Stimulated activated CD8-positive, alpha-beta memory T cell treated with anti-CD3 and anti-CD28 coated beads, Interleukin-7, amount 100 ng/mL, for 24 hours (primary cell): ENCODE measurements at regions not wholly inside any gene's neighbourhood (a gene's known extent, or its start where the extent isn't known, plus 50 kb on each side); places are given as distances from the start of the nearest gene placed in this dataset.

Experiments
- DNase-seq: peaks from one replicate; pipeline ENCODE4 v3.0.0-alpha.2; 2020; ENCODE audit warnings: low read depth

DNA sequence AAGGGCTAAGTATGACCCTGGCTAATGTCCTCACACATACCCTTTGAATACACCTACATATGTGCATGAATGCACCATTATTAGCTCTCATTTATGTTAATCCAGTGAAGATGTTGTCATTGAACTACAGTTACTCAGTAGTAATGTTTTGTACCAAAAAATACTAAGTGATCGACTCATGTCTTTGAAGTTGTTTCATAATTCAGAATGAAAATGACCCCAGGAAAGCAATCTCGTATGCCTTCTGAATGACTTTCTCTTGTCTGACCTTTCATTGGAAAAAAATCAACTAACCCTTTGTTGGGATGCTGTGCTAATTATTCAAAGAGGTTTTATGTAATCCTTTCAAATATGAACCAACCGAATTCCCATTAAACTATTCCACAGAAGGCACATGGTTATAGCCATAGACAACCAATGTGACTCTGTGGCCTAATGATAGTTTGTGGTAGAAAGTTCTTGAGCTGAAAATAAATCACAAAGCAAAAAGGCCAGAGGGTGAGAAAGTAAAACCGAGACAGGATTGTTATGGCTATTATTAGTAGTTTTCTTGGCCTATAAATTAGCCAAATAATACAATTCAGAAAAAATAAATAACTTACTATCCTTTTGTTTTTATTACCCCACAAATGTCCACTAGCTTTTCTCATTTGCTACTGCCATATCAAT lies 86.8 kb upstream of the STARD13 start:
- no peak for DNase-seq

DNA sequence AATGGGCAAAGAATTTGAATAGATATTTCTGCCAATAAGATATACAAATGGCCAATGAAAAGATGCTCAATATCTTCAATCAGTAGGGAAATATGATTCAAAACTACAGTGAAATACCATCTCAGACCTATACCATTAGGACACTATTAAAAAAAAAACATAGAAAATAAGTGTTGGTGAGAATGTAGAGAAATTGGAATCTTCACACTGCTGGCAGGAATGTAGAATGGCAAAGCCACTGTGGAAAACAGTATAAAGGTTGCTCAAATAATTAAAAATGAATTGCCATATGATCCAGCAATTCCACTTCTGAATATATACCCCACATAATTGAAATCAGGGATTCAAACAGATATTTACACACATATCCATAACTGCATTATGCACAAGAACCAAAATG lies 88.1 kb upstream of the STARD13 start:
- no peak for DNase-seq

DNA sequence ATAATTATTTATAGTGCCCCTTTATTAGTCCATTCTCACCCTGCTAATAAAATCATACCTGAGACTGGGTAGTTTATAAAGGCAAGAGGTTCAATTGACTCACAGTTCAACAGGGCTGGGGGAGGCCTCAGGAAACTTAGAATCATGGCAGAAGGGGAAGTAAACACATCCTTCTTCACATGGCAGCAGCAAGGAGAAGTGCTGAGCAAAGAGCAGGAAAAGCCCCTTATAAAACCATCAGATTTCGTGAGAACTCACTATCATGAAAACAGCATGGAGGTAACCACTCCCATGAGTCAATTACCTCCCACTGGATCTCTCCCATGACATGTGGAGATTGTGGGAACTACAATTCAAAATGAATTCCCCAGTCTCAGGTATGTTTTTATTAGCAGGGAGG lies 89.9 kb upstream of the STARD13 start:
- no peak for DNase-seq

DNA sequence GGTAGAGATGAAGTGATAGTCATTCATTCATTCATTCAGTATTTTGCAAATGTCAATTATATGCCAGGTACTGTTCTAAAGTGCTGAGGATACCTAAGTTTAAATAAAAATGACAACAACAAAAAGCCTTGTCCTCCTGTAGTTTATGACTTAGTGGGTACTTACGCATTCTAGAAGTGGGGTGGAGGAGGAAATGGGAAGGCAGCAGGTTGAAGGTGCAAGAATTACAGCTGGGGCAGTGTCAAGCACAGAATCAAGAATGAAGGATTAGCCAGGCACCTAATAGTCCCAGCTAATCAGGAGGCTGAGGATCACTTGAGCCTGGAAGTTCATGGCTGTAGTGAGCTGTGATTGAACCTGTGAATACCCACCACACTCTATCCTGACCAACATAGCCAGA lies 90.7 kb upstream of the STARD13 start:
- no peak for DNase-seq

DNA sequence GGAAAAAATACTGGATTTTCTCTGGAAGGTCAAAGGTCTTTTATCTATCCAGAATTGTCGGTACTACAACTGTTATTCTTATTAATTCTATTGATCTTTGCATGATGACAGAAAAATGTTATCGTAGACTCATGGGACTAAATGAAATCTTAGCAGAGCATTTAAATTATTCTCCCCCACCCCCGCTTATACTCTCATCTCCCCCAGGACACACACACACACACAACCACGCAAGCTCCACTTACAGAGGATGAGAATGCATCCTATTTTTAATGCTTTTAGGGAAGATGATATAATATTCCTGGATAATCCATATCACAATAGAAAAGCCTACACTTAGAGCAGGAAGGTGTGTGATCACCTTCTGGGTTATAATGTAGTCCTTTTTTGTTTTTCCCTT lies 91.9 kb upstream of the STARD13 start:
- no peak for DNase-seq

DNA sequence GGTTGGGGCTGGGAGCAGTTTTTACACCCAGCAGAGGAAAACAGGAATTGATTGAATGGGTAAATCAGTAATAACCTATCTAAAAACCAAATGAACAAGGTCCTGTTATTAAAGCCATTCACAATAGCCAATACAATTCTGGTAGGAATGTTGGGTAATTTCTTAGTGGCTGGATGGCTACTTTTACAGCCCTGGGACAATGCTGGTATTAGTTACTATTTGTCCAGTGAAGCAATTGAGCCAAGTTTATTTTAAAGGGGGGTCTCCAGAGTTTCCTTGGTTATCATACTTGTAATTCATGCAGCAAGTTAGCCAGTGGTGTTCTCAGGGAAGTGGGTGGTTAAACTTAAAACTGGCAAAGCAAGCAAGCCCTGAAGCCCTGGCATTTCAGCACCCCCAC lies 92.3 kb upstream of the STARD13 start:
- no peak for DNase-seq

DNA sequence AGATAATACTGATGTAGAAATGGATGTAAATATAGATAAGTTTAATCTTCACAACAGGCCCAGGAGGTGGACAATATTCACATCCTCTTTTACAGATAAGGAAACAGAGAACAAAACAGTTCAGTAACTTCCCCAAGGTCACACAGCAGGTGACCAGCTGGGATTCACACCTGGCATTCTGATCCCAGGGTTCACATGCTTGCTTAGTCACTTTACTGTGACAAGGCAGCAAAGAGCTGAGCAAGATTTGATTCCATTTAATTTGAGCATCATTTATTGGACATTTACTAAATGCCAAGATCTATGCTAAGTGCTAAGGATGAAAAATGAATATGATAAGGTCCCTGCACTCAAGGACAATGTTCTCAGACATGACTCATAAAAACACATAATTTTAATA lies 94.1 kb upstream of the STARD13 start:
- no peak for DNase-seq

DNA sequence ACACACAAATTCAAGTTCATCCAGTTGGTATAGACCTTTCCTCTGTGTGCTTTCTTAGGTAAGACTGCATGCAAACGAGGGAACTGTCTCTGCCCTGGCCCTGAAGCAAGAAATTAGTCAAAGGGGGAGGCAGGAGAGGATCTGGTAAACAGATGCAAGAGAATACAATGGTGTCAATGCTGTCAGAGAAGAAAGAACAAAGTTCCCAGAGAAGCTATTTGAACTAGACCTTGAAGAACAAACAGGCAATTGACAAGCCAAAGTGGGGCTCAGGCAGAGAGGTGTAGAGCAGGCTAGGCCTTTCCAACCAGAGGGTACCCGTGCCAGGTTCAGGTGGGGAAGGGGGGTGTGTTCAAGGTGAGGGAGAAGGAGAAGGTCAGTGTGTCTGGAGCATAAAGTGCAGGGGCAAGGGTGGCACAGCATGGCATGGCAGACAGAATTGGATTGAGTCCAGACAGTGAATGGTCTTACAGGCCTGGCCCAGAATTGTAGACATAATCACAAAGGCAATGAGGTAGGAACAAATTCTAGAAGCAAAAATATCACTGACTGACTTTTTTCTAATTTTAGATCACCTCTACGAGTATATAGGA lies 95.0 kb upstream of the STARD13 start:
- DNase-seq: no peak

DNA sequence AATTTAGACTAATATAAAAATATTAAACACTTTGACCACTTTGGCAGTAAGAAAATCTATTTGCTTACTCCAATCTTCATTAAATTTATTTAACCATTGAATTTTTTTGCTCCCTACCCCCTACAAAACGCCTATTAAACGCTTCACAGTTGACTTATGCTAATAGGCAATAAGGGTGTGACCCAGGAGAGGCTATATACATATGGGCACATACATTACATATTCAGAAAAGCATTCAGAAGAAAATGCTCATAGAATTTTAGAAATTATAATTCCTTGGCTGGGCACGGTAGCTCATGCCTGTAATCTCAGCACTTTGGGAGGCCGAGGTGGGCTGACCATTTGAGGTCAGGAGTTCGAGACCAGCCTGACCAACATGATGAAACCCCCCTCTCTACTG lies 95.6 kb upstream of the STARD13 start:
- no peak for DNase-seq

DNA sequence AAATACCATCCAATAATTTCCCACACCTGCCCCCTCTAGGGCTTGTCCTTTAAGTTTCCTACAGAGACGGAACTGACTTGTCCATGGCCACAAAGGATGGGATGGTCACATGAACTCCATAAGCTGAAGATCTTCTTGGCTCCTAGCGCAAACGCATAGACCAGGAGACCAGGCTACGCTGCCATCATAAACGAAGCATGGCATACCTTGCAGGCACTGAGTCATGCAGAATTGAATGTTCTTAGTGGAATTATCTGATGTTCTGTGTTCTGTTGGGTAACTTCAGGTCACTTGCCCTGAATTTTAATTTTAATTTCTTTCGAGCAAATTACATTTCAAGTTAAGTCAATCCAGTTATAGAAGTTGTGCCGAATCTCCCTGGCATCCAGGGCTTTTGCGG lies 96.4 kb upstream of the STARD13 start:
- no peak for DNase-seq

DNA sequence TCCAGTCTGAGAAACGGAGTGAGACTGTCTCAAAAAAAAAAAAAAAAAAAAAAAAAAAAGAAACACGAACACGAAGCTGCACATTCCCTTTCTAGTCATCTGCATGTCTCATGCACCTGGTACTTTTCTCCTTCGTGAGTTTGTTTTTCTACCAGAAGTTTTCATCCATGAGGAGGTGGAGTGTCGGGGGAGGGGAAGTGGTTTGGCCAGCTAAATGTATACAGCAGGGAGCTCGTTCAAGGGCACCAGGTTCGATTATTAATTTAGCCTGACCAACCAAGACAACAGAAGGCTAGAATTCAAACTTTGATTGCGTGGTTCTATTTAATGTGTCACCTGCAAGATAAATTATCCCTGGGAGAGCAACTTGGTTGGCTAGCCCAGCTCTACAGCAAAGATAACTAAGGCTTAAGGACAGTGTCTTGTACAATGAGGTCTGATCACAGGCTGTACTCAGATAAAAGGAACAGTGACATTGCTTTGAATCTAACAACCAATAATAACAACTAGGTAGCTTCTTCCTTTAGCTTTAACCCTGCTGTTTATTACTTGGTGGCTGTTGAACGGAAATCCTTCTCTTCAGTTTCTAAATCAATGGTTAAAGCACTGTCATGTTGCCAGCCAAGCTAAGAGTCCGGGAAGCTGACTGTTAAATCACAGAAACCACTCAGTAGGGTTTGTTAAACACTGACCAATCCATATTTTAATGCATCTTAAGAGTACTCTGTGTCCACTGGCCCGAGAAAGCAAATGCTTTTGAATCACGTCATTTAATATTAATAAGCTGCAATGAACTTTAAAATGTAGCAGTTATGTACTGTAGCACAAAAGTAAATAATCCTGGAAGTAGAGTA lies 98.4 kb upstream of the STARD13 start:
- DNase-seq: no peak

DNA sequence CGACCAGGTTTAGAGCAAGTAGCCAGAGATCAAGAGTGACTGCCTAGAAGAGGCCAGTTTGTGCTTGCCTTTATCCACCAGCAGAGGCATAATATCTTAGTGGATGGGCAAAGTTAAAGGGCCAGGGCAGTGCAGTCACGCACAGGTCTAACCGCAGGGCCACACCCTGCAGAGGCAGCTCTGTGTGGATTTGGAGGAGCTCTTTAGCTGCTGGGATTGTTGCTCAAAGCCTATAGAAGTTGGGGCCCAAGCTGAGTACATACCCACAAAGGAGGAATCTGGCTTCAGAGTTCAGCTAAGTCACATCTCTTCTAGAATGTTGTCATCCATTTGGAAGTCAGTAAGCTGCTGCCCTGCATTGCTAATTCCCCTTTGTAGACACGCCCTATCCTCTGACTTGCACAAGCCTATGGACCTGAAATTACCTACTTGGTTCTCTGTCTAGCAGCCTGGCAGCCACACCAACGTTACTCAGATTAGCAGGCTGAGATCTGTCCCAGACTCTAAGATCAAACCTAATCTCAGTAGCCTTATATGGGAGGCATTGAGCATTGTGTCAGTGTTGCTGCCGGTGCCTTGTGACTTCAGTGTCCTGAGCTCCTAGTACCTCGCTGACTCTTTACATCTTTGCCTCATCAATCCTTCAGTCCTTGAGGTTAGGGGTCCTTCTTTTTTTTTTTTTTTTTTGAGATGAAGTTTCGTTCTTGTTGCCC lies 102.9 kb upstream of the STARD13 start:
- no peak for DNase-seq

DNA sequence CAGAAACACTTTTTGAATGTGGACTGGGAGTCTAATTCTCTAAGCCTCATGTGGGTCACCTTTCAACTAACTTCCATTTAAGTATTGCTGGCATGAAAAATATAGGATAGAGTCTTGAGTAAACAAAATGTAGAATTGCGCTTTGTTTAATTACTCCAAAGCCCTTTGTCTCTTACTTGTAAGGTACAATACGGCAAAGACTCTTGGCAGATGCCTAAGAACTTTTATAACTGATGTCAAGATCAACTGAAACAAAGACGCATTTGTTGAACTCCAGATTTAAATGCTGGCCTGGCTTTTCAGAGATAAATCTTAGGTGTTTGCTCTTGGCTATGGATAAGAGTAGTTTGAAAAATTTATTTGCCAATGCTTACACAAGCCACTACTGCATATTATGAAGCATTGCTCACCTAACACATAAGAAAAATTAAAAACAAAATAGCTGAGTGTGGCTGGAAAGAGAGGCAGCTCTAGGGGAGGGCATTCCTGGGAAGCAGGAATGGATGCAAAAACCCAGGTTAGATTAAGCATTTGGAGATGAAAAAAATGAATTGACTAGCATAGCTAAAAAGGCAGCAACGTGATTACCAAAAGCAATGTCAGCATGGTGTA lies 107.3 kb upstream of the STARD13 start:
- no peak for DNase-seq

DNA sequence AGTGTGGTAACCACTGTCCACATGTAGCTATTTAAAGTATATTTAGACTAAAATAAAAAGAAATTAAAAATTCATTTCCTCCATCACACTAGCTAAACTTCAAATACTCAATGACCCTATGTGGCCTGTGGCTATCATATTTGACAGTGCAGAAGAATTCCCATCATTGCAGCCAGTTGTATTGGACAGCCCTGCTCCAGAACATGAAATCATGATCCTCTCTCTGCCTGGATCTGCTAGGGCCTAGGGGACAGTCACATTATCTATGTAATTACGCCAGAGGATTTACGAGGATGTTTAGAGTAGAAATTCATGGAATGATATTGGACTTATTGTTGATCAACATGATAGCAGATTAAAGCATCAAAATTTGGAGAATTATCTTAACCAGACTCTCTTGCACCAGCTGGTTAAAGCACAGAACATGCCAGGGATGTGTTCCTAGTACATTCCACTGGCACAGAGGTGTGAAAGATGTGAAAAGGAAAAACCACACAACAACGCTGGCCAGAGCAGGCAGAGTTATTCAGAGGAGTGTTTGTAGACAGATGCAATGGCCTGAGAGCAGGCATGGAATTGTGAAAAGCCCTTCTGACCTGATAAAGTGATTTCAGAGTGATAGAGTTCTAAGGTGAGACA lies 108.9 kb upstream of the STARD13 start:
- DNase-seq: no peak

DNA sequence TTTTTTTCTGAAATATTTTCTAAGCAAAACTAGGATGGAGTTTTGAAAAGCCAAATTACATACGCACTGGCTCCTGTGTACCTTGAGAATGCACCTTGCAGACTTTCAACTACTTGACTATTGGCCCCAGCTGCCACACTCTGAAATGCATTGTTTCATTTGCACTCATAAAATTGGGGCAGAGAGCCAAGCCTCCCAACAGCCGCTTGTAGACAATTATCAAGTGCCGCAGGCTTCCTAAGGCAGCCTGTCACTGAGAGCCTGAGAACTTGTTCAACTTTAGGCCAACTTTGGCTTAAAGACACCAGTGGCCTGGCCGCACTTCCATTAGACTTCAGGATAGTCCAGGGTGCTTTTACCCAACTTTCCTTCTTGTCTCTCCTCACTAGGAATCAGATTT lies 115.7 kb upstream of the STARD13 start:
- DNase-seq: no peak

DNA sequence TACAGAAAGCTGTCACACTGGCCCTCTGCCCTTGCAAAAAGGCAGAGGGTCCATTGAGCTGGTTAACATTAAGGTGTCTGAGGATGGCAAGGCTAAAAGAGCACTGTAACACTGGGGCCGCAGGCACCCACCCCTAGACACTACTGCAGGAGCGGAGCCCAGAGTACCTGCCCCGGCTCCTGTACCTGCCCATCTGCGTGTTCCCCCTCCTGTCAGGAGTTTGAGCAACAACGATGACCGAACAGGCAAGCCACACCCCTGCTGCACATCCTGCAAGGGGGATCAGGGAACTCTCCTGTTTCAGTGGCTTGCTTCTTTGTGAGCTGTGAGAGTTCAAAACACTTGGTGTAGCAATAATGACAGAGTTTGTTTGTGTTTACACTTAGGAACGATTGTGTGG lies 117.4 kb upstream of the STARD13 start:
- DNase-seq: no peak

DNA sequence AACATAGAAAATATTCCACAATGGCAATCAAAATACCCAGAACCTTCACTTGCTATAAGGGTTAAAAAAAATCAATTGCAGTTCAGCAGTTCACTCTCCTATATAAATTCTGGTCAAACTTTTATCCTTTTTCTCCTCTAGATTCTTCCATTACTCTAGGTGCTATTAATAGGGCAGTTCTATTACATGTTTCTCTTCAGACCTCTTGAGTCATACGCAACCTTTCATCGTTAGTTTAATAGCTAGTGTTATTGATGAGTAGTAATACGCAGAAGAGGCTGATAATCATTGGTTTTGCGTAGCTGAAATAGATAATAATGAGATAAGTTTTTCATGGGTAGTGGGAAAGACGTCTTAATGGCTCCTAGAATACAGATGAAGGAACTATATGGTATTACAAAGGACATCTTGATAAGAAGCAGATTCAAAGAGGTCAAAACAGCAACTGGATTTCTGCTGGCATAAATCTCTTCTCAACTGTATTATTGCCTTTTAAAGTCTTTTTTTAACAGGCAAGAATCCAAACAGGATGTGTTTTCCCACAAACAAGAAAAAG lies 118.3 kb upstream of the STARD13 start:
- DNase-seq: no peak

DNA sequence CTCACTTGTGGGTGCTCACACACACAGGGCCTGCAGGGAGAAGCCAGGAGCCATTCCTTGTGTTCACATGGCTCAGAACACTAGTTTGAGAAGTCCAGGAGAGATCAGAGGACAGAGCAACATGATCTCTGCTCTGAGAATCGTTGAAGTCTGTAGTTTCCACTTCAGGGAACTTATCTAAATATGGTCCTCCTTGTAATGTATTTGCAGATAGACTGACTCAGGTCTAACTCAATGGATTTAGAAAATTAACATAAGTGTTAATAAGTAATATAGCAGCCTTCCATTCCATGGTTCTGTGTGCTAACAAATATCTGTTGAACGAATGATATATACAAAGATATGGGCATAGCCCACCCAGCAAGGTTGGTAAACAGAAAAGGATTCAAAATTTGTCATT lies 119.8 kb upstream of the STARD13 start:
- DNase-seq: no peak

DNA sequence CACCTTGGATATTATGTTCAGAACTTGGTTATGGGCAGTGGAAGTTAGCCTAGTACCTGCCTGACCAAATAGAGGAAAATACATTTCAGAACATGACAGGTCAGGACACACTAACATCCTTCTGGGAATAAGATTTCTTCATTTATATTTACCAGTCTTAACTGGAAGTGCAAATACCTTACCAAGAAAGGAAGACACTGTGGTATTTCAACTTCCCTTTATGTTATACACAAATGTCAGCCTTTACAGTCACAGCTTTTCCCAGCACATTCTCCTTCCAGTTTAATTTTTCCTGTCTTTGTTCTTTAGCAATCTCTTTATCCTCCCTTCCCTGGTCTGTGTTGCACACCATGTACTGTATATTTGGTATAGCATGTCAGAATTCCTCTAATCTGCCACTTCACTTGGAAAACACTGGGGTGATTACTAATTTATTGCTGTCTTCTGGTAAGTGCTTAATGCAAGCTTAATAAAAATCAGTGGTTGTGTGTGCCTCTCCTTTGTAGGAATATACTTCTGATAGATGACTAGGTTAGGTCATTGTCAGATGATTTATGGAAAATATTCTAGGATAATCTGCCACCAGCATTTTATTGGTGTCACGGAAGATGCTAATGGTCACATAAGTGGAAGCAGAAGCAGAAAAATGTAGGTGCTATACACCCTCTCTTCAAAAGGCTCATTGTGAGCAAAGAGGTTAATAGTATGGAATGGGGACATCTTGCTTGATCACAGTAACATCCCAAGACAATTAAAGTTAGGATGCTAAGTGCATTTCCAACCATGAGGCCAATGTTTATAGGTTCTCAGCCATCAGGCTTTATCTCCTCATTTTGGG lies 124.3 kb upstream of the STARD13 start:
- no peak for DNase-seq

DNA sequence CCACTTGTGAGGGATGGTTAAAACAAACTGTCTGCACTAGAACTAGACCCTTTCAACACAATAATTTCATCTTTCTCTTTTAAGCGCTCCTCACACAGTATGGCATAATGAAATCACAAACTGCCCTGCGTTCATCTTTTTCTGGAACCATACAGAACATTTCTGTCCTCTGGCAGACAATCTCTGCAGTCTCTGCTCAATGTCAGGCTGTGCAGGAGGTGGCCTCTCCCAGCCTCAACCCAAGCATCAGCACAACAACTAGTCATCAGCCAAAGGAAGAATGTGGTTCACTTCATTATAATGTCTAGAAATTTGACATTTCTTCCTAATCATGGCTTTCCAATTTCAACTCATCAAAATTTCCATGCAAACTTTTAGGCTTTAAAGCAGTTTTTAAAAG lies 125.1 kb upstream of the STARD13 start:
- DNase-seq: no peak

DNA sequence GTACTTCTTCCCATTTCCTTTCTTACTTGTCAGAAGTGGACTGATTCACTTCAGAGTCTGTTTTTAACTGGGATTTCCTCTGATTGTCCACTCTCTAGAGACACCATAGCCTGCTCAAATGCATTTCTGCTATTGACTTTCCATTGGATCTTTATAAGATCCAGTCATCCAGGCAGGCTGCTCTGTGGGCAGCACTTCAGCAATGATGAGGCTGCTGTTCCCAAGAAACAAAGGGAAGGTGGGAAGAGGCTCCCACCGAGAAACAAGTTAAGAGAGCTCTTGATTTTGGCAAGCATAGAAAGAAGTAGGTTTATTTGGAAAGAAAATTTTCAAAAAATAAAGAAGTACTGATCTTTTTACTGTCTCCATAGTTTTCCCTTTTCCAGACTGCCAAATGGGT lies 125.8 kb upstream of the STARD13 start:
- no peak for DNase-seq
